Left lung (tissue), 4 donors: ENCODE measurements at regions not wholly inside any gene's neighbourhood (a gene's known extent, or its start where the extent isn't known, plus 50 kb on each side); places are given as distances from the start of the nearest gene placed in this dataset.

Source experiments
- ATAC-seq: fragments of 200-7000 bp; cut with Tn5 transposase; one replicate; pipeline ENCODE4 v1.9.1; 2020; ENCODE audit warnings: moderate library complexity
- DNase-seq, 4 donors: peaks; one replicate each; pipeline ENCODE4 v3.0.0-alpha.2; 2013 to 2020
- H3K27ac ChIP-seq, 2 donors: fragments of 200-600 bp; sonication (generic) in 1 of 2; one replicate each; pipeline versions ENCODE4 v1.5.0 to v1.8.0; 2020 to 2021
- H3K27me3 ChIP-seq, 2 donors: fragments of 200-600 bp; sonication (generic) in 1 of 2; one replicate each; pipeline versions ENCODE4 v1.5.0 to v1.8.0; 2020 to 2021
- H3K36me3 ChIP-seq, 2 donors: fragments of 200-600 bp; sonication (generic) in 1 of 2; one replicate each; pipeline versions ENCODE4 v1.5.0 to v1.8.0; 2020 to 2021
- H3K4me1 ChIP-seq, 2 donors: fragments of 200-600 bp; one replicate each; pipeline ENCODE4 v1.8.0; 2021
- H3K4me3 ChIP-seq, 2 donors: fragments of 200-600 bp; sonication (generic) in 1 of 2; one replicate each; pipeline versions ENCODE4 v1.5.0 to v1.8.0; 2020 to 2021; ENCODE audit warnings: mild to moderate bottlenecking in 1 of 2
- H3K9me3 ChIP-seq, 2 donors: fragments of 200-600 bp; sonication (generic) in 1 of 2; one replicate each; pipeline versions ENCODE4 v1.5.0 to v1.8.0; 2020 to 2021
- CTCF ChIP-seq, 2 donors: fragments of 200-600 bp; sonication (generic) in 1 of 2; IDR thresholded peaks; one replicate each; pipeline versions ENCODE4 v1.5.0 to v1.8.0; 2021; ENCODE audit warnings: antibody characterized with exemption in 2 of 2
- intact Hi-C, 2 donors: fragments of 100-400 bp; cut with DNase I; formaldehyde crosslinking; loops; one replicate each; pipeline versions ENCODE4 v1.11.2 to v1.14.2; 2022
- donor health status: DM: no; HTN: yes; CAD: no.
- donor health status: DM: no; HTN: no; CAD: no.

GRCh38 chr21:22044431-22044830 lies 1046.2 kb downstream of the NCAM2 start:
- no peaks in the 10 kb centered on the region for H3K27me3 ChIP-seq
- intact Hi-C loops = no loop called here
- H3K27ac ChIP-seq = no peak overlapping the region
- DNase-seq (no peak), ATAC-seq (no peak)
- H3K9me3 ChIP-seq = peaks cover 0 to 12% of the 10 kb centered on the region in 2 donors
- no peak overlapping the region for H3K4me3 ChIP-seq
- H3K36me3 ChIP-seq = no peaks in the 10 kb centered on the region
- no peaks in the 10 kb centered on the region for H3K4me1 ChIP-seq
- TF ChIP-seq CTCF (IDR thresholded peaks at IDR 0.05) = no peak

- TF ChIP-seq CTCF (IDR thresholded peaks at IDR 0.05) = no peak
- H3K27me3 ChIP-seq = no peaks in the 10 kb centered on the region
- intact Hi-C loops = no loop called here
- H3K4me1 ChIP-seq = no peaks in the 10 kb centered on the region
- H3K27ac ChIP-seq = no peak overlapping the region
- no peak for DNase-seq
- no peak for ATAC-seq
- no peaks in the 10 kb centered on the region for H3K9me3 ChIP-seq
- no peak overlapping the region for H3K4me3 ChIP-seq
- no peaks in the 10 kb centered on the region for H3K36me3 ChIP-seq
Observed at GRCh38 chr21:22046576-22046975, 1048.4 kb downstream of the NCAM2 start.

GRCh38 chr21:22056904-22057303 lies 1058.7 kb downstream of the NCAM2 start:
- Histone ChIP-seq H3K4me1 (no peaks in the 10 kb centered on the region), H3K36me3 (no peaks in the 10 kb centered on the region), H3K4me3 (no peak overlapping the region), H3K27me3 (no peaks in the 10 kb centered on the region), H3K9me3 (peaks cover 0 to 4% of the 10 kb centered on the region in 2 donors), H3K27ac (no peak overlapping the region)
- TF ChIP-seq CTCF (IDR thresholded peaks at IDR 0.05) = no peak
- DNase-seq = no peak
- intact Hi-C loops = no loop called here
- no peak for ATAC-seq

DNA sequence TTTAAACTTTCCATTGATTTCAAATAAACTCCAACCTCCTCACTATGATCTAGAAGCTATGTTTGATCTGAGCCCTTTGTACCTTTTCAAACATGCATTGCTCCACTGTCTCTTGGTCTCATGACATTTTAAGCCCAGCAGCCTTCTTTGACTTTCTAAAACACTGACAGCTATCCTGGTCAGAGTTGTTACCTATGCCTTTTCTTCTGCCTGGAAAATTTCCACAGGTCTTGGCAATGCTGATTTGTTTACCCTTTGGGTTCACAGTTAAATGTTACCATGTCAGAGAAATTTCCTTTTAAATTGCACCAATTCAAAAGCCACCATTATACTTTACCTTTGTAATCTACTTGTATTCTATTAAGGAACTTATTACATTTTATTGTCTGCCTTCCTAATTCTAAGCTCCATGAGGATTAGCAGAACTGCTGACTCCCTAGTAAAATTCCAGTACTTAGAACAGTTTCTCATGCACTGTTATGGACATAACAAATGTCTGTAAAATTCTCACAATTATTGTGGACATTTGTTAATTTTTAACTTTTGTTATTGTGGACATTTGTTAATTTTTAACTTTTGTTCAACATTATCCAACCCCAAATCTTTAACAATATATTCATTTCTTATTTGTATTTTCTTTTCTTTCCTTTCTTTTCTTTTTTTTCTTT lies 1064.4 kb downstream of the NCAM2 start:
- DNase-seq = no peak
- intact Hi-C loops = no loop called here
- H3K36me3 ChIP-seq = no peaks in the 10 kb centered on the region
- H3K4me3 ChIP-seq = no peak overlapping the region
- peaks cover 0 to 4% of the 10 kb centered on the region in 2 donors for H3K9me3 ChIP-seq
- ATAC-seq = no peak
- TF ChIP-seq CTCF (IDR thresholded peaks at IDR 0.05) = no peak
- no peaks in the 10 kb centered on the region for H3K27me3 ChIP-seq
- no peaks in the 10 kb centered on the region for H3K4me1 ChIP-seq
- H3K27ac ChIP-seq = no peak overlapping the region

DNA sequence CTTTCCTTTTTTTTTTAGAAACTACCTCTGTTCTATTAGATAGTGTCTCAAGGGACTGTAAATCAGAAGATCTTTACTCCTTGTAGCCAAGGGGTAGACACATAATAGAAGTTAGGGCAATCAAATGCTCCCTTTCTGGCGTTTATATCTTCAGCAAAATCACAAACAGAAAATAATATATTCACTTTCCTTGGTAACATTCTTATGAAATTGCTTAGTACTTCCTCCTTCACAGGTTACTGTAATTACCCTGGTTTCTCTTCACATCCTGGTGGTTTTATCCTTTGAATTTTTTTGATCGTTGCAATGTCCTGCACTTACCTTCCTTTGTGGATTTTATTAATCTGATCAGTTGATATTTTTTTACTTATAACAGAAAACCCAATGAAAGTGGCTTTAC lies 1064.9 kb downstream of the NCAM2 start:
- ATAC-seq (no peak), DNase-seq (no peak)
- TF ChIP-seq CTCF (IDR thresholded peaks at IDR 0.05) = no peak
- Histone ChIP-seq H3K4me1 (no peaks in the 10 kb centered on the region), H3K36me3 (no peaks in the 10 kb centered on the region), H3K27me3 (no peaks in the 10 kb centered on the region), H3K27ac (no peak overlapping the region), H3K4me3 (no peak overlapping the region), H3K9me3 (peaks cover 0 to 4% of the 10 kb centered on the region in 2 donors)
- intact Hi-C loops = no loop called here
